HL-60 (cell line): ENCODE measurements at regions not wholly inside any gene's neighbourhood (a gene's known extent, or its start where the extent isn't known, plus 50 kb on each side); places are given as distances from the start of the nearest gene placed in this dataset.

Experiments used
- DNase-seq, 2 experiments: peaks; one replicate each; pipeline ENCODE4 v3.0.0-alpha.2; 2010 to 2020; ENCODE audit warnings: low read depth in 1 of 2, low spot score in 1 of 2
- H3K27ac ChIP-seq: fragments of 250-450 bp; sonication (Bioruptor Pico); replicated peaks from 2 replicates; pipeline ENCODE4 v1.5.1; 2020; ENCODE audit warnings: mild to moderate bottlenecking, moderate library complexity
- H3K27me3 ChIP-seq: fragments of 250-450 bp; sonication (Bioruptor Pico); 2 replicates; pipeline ENCODE4 v1.5.1; 2021; ENCODE audit warnings: mild to moderate bottlenecking, moderate library complexity; ENCODE audit not compliant: insufficient read depth, poor library complexity, severe bottlenecking
- H3K4me3 ChIP-seq: replicated peaks from 2 replicates; pipeline ENCODE4 v1.5.1; 2011; ENCODE audit warnings: mild to moderate bottlenecking, control low read depth, low read length; ENCODE audit not compliant: insufficient read depth
- GABPA ChIP-seq: IDR thresholded peaks from 2 replicates; pipeline ENCODE4 v1.6.1; 2012; ENCODE audit warnings: low read depth
- POLR2AphosphoS5 ChIP-seq: IDR thresholded peaks from 2 replicates; pipeline ENCODE4 v1.6.1; 2012; ENCODE audit warnings: low read depth
- SPI1 ChIP-seq: IDR thresholded peaks from 2 replicates; pipeline ENCODE4 v1.6.1; 2012; ENCODE audit warnings: low read depth, mild to moderate bottlenecking, borderline replicate concordance
- TF ChIP-seq, protein P1 (sequence below): IDR thresholded peaks from one replicate; pipeline ENCODE4 v1.5.1; 2011; ENCODE audit warnings: low read length, control low read depth, inconsistent platforms; ENCODE audit not compliant: insufficient read depth
- TF ChIP-seq, protein P2 (sequence below): IDR thresholded peaks from 2 replicates; pipeline ENCODE4 v1.6.1; 2012; ENCODE audit warnings: low read depth; ENCODE audit not compliant: insufficient replicate concordance

DNA sequence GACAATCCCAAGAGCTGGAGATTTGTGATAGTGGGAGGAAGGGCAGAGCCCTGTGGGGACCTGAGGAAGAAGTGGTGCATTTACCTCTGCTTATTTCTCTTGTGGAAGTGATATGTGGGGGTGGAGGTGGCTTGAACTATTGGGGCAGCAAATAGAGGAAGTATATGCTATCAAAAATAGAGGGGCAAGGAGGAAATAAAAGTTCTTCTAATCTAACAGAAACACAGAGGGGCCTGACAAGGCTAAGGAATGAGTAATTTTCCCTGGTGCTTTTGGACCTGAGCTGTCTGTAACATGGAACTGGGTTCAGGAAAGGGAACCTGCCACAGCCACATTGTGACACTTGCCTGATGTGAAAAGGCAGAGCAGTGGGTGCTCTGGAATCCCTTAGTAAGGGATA, 378.6 kb upstream of the KLF4 start:
- H3K27ac ChIP-seq = no peak overlapping the region
- H3K27me3 ChIP-seq = no peaks in the 10 kb centered on the region
- no peak overlapping the region for H3K4me3 ChIP-seq
- DNase-seq = peak in 1 of 2 experiments; percentile 45
- TF ChIP-seq, protein P1, sequence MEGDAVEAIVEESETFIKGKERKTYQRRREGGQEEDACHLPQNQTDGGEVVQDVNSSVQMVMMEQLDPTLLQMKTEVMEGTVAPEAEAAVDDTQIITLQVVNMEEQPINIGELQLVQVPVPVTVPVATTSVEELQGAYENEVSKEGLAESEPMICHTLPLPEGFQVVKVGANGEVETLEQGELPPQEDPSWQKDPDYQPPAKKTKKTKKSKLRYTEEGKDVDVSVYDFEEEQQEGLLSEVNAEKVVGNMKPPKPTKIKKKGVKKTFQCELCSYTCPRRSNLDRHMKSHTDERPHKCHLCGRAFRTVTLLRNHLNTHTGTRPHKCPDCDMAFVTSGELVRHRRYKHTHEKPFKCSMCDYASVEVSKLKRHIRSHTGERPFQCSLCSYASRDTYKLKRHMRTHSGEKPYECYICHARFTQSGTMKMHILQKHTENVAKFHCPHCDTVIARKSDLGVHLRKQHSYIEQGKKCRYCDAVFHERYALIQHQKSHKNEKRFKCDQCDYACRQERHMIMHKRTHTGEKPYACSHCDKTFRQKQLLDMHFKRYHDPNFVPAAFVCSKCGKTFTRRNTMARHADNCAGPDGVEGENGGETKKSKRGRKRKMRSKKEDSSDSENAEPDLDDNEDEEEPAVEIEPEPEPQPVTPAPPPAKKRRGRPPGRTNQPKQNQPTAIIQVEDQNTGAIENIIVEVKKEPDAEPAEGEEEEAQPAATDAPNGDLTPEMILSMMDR = no peak
- TF ChIP-seq, protein P2, sequence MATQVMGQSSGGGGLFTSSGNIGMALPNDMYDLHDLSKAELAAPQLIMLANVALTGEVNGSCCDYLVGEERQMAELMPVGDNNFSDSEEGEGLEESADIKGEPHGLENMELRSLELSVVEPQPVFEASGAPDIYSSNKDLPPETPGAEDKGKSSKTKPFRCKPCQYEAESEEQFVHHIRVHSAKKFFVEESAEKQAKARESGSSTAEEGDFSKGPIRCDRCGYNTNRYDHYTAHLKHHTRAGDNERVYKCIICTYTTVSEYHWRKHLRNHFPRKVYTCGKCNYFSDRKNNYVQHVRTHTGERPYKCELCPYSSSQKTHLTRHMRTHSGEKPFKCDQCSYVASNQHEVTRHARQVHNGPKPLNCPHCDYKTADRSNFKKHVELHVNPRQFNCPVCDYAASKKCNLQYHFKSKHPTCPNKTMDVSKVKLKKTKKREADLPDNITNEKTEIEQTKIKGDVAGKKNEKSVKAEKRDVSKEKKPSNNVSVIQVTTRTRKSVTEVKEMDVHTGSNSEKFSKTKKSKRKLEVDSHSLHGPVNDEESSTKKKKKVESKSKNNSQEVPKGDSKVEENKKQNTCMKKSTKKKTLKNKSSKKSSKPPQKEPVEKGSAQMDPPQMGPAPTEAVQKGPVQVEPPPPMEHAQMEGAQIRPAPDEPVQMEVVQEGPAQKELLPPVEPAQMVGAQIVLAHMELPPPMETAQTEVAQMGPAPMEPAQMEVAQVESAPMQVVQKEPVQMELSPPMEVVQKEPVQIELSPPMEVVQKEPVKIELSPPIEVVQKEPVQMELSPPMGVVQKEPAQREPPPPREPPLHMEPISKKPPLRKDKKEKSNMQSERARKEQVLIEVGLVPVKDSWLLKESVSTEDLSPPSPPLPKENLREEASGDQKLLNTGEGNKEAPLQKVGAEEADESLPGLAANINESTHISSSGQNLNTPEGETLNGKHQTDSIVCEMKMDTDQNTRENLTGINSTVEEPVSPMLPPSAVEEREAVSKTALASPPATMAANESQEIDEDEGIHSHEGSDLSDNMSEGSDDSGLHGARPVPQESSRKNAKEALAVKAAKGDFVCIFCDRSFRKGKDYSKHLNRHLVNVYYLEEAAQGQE = no peak
- TF ChIP-seq SPI1 = no peak
- no peak for TF ChIP-seq POLR2AphosphoS5
- TF ChIP-seq GABPA = no peak

DNA sequence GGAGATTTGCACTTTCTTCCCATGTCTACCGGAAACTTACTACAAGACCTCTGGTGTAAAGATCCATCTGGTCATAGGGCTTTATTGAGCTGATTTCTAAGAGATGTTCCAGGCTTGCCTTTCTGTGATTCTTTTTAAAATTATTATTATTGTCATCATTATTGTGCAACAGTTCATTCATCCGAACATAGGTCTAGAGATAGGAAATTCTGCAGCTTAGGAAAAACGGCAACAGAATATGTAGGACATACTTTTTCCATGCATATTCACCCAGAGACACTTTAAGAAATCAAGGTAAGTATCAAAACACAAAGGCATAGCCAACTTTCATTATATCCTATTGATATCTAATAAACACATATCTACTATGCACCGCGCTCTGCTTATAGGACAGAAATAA, 378.2 kb upstream of the KLF4 start:
- Histone ChIP-seq H3K27ac (no peak overlapping the region), H3K27me3 (no peaks in the 10 kb centered on the region), H3K4me3 (no peak overlapping the region)
- no peak for DNase-seq
- no peak for TF ChIP-seq POLR2AphosphoS5
- TF ChIP-seq, protein P1 = no peak
- TF ChIP-seq, protein P2 = no peak
- TF ChIP-seq SPI1 = no peak
- no peak for TF ChIP-seq GABPA

DNA sequence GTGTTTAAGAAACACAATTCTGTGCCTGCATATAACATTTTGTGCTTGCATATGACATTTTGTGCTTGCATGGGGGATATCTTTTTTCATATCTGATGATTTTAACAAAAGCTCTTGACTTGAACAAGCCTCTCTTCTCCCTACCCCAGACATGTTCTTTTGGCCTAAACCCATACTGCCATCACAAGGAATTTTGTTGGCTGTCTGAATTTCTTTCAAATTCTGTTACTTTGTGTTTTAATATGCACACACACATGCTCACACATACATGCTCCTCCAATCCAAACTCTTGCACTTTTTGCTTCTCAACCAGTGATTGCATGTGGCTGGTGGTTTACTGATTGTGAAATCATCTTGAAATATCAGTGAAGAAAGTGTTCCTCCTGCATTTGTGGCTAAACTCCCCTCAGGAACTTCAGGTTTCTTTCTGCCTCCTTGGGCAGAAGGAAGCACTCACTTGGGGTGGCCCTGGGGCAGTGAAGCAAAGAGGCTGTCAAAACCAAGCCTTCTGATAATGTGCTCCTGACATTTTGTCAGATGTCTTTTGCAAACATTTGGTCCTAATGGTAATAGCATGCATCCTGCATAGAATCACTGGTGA, 377.2 kb upstream of the KLF4 start:
- TF ChIP-seq, protein P1 = no peak
- TF ChIP-seq SPI1 (peak; percentile 15; the same call in 1 of the 2 replicates), GABPA (peak; percentile 55), POLR2AphosphoS5 (peak; percentile 78)
- TF ChIP-seq, protein P2 = no peak
- Histone ChIP-seq H3K27me3 (no peaks in the 10 kb centered on the region), H3K4me3 (no peak overlapping the region), H3K27ac (no peak overlapping the region)
- DNase-seq = peak; percentile 82 to 89
